ENCODE measurements at regions not wholly inside any gene's neighbourhood (a gene's known extent, or its start where the extent isn't known, plus 50 kb on each side); places are given as distances from the start of the nearest gene placed in this dataset.

GRCh38 chr18:30175621-30176225, 866.8 kb downstream of the DSC3 start:
- no peaks in the 10 kb centered on the region for H3K27me3 ChIP-seq
- H3K36me3 ChIP-seq (replicated peaks; ENCODE audit: insufficient read depth, low read depth), result no peaks in the 10 kb centered on the region
- H3K9me3 ChIP-seq (ENCODE audit: low read depth), result no peaks in the 10 kb centered on the region
- H3K4me2 ChIP-seq, result no peak overlapping the region
- H4K20me1 ChIP-seq (ENCODE audit: insufficient read depth, poor library complexity, severe bottlenecking), result no peaks in the 10 kb centered on the region
- DNase-seq (ENCODE audit: low spot score), result no peak
- no peak overlapping the region for H3K27ac ChIP-seq
- H3K79me2 ChIP-seq, result no peaks in the 10 kb centered on the region
- H3K9me2 ChIP-seq (replicated peaks; ENCODE audit: insufficient read depth), result no peaks in the 10 kb centered on the region
- no peak for TF ChIP-seq EZH2phosphoT487 (IDR thresholded peaks at IDR 0.05; ENCODE audit: low read depth, severe bottlenecking, unreplicated experiment)
- TF ChIP-seq CTCF (IDR thresholded peaks at IDR 0.05; ENCODE audit: poor library complexity), result no peak
- no peak for TF ChIP-seq EZH2 (IDR thresholded peaks at IDR 0.05; ENCODE audit: borderline replicate concordance)
- no peak overlapping the region for H2AFZ ChIP-seq
- no peak overlapping the region for H3K4me3 ChIP-seq
- WGBS (ENCODE audit: low lambda C conversion rate, missing lambda C conversion rate), result 97% methylated on average over 19 of the region's 19 CpGs
- no peaks in the 10 kb centered on the region for H3K4me1 ChIP-seq (ENCODE audit: insufficient read depth)

- H4K20me1 ChIP-seq (ENCODE audit: insufficient read depth, poor library complexity, severe bottlenecking), result no peaks in the 10 kb centered on the region
- no peaks in the 10 kb centered on the region for H3K9me2 ChIP-seq (replicated peaks; ENCODE audit: insufficient read depth)
- H3K27ac ChIP-seq, result no peak overlapping the region
- over 99% methylated on average over 38 of the region's 52 CpGs for WGBS (ENCODE audit: low lambda C conversion rate, missing lambda C conversion rate)
- no peak overlapping the region for H3K4me2 ChIP-seq
- no peaks in the 10 kb centered on the region for H3K36me3 ChIP-seq (replicated peaks; ENCODE audit: insufficient read depth, low read depth)
- no peaks in the 10 kb centered on the region for H3K79me2 ChIP-seq
- H2AFZ ChIP-seq, result no peak overlapping the region
- H3K4me3 ChIP-seq, result no peak overlapping the region
- H3K4me1 ChIP-seq (ENCODE audit: insufficient read depth), result no peaks in the 10 kb centered on the region
- no peak for DNase-seq (ENCODE audit: low spot score)
- no peaks in the 10 kb centered on the region for H3K9me3 ChIP-seq (ENCODE audit: low read depth)
- TF ChIP-seq EZH2phosphoT487 (IDR thresholded peaks at IDR 0.05; ENCODE audit: low read depth, severe bottlenecking, unreplicated experiment) (no peak), CTCF (IDR thresholded peaks at IDR 0.05; ENCODE audit: poor library complexity) (no peak), EZH2 (IDR thresholded peaks at IDR 0.05; ENCODE audit: borderline replicate concordance) (no peak)
- H3K27me3 ChIP-seq, result no peaks in the 10 kb centered on the region
These were observed 867.4 kb downstream of the DSC3 start for GRCh38 chr18:30175061-30175574.

GRCh38 chr18:30163573-30163972, 879.0 kb downstream of the DSC3 start:
- Histone ChIP-seq H3K27ac (no peak overlapping the region), H4K20me1 (ENCODE audit: insufficient read depth, poor library complexity, severe bottlenecking) (no peaks in the 10 kb centered on the region), H3K4me3 (no peak overlapping the region), H3K9me3 (ENCODE audit: low read depth) (no peaks in the 10 kb centered on the region), H2AFZ (no peak overlapping the region), H3K36me3 (replicated peaks; ENCODE audit: insufficient read depth, low read depth) (no peaks in the 10 kb centered on the region), H3K4me2 (no peak overlapping the region), H3K4me1 (ENCODE audit: insufficient read depth) (no peaks in the 10 kb centered on the region), H3K9me2 (replicated peaks; ENCODE audit: insufficient read depth) (no peaks in the 10 kb centered on the region), H3K79me2 (no peaks in the 10 kb centered on the region), H3K27me3 (no peaks in the 10 kb centered on the region)
- 96% methylated on average over 2 of the region's 2 CpGs for WGBS (ENCODE audit: low lambda C conversion rate, missing lambda C conversion rate)
- no peak for TF ChIP-seq EZH2 (IDR thresholded peaks at IDR 0.05; ENCODE audit: borderline replicate concordance)
- no peak for TF ChIP-seq CTCF (IDR thresholded peaks at IDR 0.05; ENCODE audit: poor library complexity)
- no peak for TF ChIP-seq EZH2phosphoT487 (IDR thresholded peaks at IDR 0.05; ENCODE audit: low read depth, severe bottlenecking, unreplicated experiment)
- DNase-seq (ENCODE audit: low spot score), result no peak

Data from hepatocyte (in vitro differentiated cells).